GM21737 (cell line): ENCODE measurements at regions not wholly inside any gene's neighbourhood (a gene's known extent, or its start where the extent isn't known, plus 50 kb on each side); places are given as distances from the start of the nearest gene placed in this dataset.
"Not testable (repeated sequence)": the region's sequence is repeated elsewhere in the genome, so short reads cannot be mapped to it uniquely, and the experiment has no call there.

ENCODE experiments used
- ATAC-seq: cut with Tn5 transposase; IDR thresholded peaks from one replicate; pipeline ENCODE4 v1.9.1; 2021; ENCODE audit warnings: mild to moderate bottlenecking, moderate library complexity; ENCODE audit not compliant: unreplicated experiment

- not testable (repeated sequence) for ATAC-seq
Measured at GRCh38 chr18:53821141-53821540, 403.3 kb downstream of the MBD2 start.

DNA sequence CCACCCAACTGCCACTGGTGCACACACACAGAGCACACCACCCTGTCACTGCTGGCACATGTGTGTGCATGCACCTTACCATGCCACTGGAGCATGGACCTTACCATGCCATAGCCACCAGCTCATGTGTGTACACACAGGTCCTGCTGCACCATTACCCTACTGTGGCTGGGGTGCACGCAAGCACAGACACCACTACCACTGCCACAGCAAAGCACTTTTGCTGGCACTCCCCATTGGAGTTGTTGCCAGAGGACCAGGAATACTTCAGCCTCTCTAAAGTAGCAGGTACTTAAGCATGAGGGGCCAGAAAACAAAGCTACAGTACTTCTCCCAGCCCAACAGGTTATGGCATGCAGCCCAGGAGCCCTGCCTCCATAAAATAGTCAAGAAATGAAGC, 404.8 kb downstream of the MBD2 start:
- no peak for ATAC-seq

DNA sequence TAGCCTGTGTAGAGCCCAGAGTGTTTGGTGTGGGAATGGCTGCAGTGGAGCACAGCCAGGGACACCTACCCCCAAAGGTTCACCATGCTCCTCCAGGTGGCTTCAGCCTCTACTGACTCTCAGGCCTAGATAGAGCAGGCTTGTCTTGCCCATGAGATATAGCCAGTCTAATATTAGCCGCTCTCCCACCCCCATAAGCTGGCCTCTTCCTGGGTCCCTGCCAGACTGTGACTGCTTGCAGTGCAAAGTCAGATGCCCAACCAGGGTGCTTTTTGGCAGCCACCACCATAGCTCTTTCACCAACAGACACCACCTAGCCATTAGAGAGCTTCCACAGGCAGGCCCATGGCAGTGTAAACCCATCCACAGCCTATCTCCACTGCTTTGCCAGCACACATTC, 405.3 kb downstream of the MBD2 start:
- ATAC-seq = no peak

DNA sequence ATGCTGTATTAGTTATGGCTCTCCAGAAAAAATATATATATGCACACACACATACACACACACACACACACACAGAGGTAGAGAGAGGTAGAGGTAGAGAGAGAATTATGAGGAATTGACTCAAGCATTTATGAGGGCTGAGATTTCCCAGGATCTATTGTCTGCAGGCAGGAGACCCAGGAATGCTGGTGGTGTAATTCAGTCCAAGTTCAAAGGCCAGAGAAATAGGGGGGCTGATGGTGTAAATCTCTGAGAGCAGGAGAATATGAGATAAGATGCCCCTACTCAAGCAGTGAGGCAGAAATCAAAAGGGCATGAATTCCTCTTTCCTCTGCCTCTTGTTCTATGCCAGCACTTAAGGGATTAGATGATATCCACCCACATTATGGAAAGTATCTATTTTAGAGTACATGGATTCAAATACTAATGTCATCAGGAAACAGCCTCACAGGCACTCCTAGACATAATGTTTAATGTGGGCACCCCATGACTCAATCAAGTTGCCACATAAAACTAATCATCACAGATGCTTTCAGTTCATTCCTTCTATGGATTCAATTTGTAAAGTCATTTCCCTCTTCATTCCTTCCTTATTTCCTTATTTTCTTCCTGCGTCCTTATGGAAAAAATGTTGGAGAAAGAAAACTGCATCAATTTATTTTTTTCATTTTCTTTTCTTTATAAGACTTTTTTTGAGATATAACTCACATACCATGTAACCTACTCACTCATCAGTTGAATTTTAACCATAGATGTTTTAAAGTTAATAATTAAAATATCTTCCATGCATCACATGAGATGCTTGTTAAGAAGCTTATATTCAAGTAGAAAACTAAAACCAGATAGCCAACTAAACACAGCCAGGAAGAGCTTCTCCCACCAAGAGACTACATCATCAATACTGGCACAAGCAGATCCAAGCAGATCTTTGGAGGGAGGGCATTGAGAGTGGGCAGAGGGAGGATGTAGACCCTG, 406.2 kb downstream of the MBD2 start:
- ATAC-seq = no peak

DNA sequence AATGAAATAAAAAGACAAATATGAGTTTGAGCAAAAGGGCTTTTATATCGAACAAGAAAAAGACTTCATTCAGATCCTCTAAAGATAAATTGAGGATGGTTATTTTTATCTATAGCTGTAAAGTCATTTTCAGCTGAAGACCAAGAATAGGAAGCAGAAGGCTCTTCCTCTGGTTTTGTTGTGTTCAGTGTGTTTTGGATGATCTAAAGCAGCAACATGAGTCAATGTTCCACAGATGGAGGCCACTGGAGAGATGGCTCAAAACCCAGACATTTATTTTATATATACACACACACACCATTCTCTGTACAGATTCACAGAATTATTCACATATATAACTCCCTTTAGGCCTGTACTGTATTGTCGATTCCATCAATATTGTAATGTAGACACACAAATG, 424.3 kb downstream of the MBD2 start:
- no peak for ATAC-seq

DNA sequence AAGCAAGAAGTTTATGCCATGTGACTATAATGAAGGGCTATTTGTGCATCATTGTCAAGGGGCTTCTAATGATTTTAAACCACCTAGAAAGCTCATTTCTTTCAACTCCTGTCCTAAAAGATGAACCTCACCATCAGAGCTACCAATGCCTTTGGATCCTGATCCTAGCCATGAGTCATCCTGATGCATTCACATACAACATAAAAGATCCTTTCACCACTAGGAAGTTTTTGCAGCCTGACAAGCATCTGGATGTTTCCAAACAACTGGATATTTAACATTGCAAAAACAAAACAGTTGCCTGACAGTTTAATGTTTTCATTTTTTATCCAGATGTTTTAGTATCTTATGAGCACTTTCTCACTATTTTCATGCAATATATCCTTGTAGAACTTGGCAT, 425.3 kb downstream of the MBD2 start:
- ATAC-seq = no peak

- no peak for ATAC-seq
Measured at GRCh38 chr18:53798516-53798915, 426.0 kb downstream of the MBD2 start.

DNA sequence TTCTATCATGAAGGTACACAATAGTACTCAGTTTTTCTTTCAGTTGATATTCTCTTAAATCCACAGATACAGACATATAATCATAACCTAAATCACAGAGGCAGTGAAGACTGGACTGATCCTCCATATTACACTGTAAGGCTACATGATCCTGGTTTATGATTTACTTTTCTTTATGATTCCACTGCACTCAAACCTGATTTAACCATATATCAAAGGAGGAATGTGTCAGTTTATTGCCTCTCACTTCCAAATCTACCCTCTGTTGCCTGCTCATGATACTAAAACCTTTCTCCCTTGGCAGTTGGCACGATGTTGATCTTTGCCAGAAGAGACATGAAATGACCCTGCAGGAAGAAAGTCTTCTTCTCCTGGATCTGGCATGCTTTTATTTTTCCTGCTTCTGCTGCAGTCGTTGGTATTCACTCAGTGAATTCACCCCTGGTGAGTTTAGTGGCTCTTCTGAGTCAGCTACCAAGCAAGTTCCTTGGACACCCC, 426.4 kb downstream of the MBD2 start:
- no peak for ATAC-seq

GRCh38 chr18:53796040-53796729, 428.3 kb downstream of the MBD2 start:
- peak; percentile 77 for ATAC-seq

GRCh38 chr18:53795610-53796009, 428.9 kb downstream of the MBD2 start:
- peak; percentile 20 for ATAC-seq

- ATAC-seq = no peak
Measured at GRCh38 chr18:53795061-53795460, 429.4 kb downstream of the MBD2 start.

GRCh38 chr18:53792762-53793161, 431.7 kb downstream of the MBD2 start:
- ATAC-seq = no peak

- ATAC-seq = no peak
Measured at GRCh38 chr18:53790786-53791185, 433.7 kb downstream of the MBD2 start.

- no peak for ATAC-seq
Measured at GRCh38 chr18:53789376-53790247, 434.9 kb downstream of the MBD2 start.

DNA sequence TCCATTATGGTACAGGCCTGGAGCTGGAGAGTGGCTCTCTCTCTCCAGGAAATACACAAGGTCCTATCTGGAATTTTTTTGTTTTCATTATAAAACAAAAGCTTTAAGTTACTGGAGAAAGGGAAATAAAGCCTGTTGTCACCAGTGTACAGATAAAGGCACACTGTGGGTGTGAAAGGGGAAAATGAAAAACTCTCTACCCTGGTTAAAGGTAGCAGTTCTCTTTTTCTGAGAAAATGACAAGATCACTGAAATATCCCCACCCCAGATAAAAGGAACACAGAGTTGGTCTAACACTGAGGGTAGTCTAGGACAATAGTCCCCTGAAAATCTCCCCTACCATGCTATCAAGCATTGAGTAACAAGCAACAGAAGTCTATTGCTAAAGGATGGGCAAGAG, 438.7 kb downstream of the MBD2 start:
- no peak for ATAC-seq

DNA sequence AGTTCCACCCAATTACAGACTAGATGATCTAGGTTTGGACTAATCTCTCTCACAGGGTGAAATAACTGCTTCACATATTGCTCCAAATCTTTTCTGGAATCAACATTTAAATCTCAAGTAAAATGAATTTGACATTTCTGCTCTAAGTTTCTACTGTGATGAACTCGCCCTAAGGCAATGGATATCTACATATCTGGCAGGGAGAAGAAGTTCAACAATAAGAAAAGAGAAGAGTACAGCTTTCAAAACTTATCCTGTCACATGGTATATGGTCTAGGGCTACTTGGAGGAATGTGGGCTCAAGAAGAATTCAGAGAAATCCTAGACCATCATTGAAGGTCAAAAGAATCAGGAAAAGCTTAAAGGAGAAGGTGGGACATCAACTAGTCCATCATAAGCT, 440.2 kb downstream of the MBD2 start:
- no peak for ATAC-seq

- ATAC-seq = no peak
Measured at GRCh38 chr18:53780666-53781065, 443.8 kb downstream of the MBD2 start.

- no peak for ATAC-seq
Measured at GRCh38 chr18:53772293-53772692, 452.2 kb downstream of the MBD2 start.

GRCh38 chr18:53771664-53772063, 452.8 kb downstream of the MBD2 start:
- no peak for ATAC-seq

- no peak for ATAC-seq
Measured at GRCh38 chr18:53765211-53765610, 459.3 kb downstream of the MBD2 start.

GRCh38 chr18:53764086-53764485, 460.4 kb downstream of the MBD2 start:
- no peak for ATAC-seq
